22Rv1 (cell line): ENCODE measurements at regions not wholly inside any gene's neighbourhood (a gene's known extent, or its start where the extent isn't known, plus 50 kb on each side); places are given as distances from the start of the nearest gene placed in this dataset.

Experiments used
- ZFX ChIP-seq: fragments of 450-650 bp; IDR thresholded peaks from 2 replicates; pipeline ENCODE4 v1.6.1; 2017; ENCODE audit warnings: antibody characterized with exemption, borderline replicate concordance
- TF ChIP-seq, protein P1 (sequence below): fragments of 450-650 bp; IDR thresholded peaks from 2 replicates; pipeline ENCODE4 v1.5.1; 2017; ENCODE audit warnings: mild to moderate bottlenecking

DNA sequence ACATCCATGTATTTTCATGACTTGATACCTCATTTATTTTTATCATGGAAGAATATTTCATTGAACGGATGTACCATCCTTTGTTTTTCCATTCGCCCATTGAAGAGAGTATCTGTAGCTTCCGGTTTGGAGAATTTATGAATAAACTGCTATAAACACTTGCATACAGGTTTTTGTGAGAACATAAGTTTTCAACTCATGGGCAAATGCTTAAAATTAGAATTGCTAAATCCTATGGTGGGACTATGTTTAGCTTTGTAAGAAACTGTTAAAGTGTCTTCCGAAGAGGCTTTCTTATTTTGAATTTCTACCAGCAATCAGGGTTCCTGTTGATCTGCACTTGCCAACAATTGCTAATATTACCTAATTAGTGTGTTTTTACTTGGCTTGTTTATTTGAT is 938.9 kb downstream of the TDRD15 start:
- TF ChIP-seq, protein P1, sequence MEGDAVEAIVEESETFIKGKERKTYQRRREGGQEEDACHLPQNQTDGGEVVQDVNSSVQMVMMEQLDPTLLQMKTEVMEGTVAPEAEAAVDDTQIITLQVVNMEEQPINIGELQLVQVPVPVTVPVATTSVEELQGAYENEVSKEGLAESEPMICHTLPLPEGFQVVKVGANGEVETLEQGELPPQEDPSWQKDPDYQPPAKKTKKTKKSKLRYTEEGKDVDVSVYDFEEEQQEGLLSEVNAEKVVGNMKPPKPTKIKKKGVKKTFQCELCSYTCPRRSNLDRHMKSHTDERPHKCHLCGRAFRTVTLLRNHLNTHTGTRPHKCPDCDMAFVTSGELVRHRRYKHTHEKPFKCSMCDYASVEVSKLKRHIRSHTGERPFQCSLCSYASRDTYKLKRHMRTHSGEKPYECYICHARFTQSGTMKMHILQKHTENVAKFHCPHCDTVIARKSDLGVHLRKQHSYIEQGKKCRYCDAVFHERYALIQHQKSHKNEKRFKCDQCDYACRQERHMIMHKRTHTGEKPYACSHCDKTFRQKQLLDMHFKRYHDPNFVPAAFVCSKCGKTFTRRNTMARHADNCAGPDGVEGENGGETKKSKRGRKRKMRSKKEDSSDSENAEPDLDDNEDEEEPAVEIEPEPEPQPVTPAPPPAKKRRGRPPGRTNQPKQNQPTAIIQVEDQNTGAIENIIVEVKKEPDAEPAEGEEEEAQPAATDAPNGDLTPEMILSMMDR, result no peak
- TF ChIP-seq ZFX, result no peak
